ENCODE measurements at regions not wholly inside any gene's neighbourhood (a gene's known extent, or its start where the extent isn't known, plus 50 kb on each side); places are given as distances from the start of the nearest gene placed in this dataset.

GRCh38 chr14:56944397-56944796, 134.1 kb upstream of the OTX2 start:
- Histone ChIP-seq H3K27ac (no peak overlapping the region), H3K4me1 (no peaks in the 10 kb centered on the region), H3K36me3 (no peaks in the 10 kb centered on the region), H3K27me3 (no peaks in the 10 kb centered on the region), H3K4me3 (no peak overlapping the region), H3K9me3 (no peaks in the 10 kb centered on the region)
- DNase-seq, result no peak
- no peak for ATAC-seq (ENCODE audit: low FRiP score in 2 of 2)
- no peak for TF ChIP-seq POLR2A (IDR thresholded peaks at IDR 0.05)
- TF ChIP-seq EP300 (IDR thresholded peaks at IDR 0.05), result no peak
- TF ChIP-seq POLR2AphosphoS5 (IDR thresholded peaks at IDR 0.05), result no peak
- no peak for TF ChIP-seq CTCF (IDR thresholded peaks at IDR 0.05)
- 86 to 92% methylated on average over 2 of the region's 2 CpGs for WGBS, 2 donors

- TF ChIP-seq POLR2AphosphoS5 (IDR thresholded peaks at IDR 0.05) (no peak), CTCF (IDR thresholded peaks at IDR 0.05) (no peak), EP300 (IDR thresholded peaks at IDR 0.05) (no peak), POLR2A (IDR thresholded peaks at IDR 0.05) (no peak)
- no peak overlapping the region for H3K4me3 ChIP-seq
- DNase-seq (no peak), ATAC-seq (ENCODE audit: low FRiP score in 2 of 2) (no peak)
- no peak overlapping the region for H3K27ac ChIP-seq
- H3K36me3 ChIP-seq, result no peaks in the 10 kb centered on the region
- no peaks in the 10 kb centered on the region for H3K27me3 ChIP-seq
- no peaks in the 10 kb centered on the region for H3K4me1 ChIP-seq
- H3K9me3 ChIP-seq, result no peaks in the 10 kb centered on the region
These were observed 123.2 kb upstream of the OTX2 start for GRCh38 chr14:56933446-56933845.

- H3K9me3 ChIP-seq, result peaks cover 0 to 3% (median 0%) of the 10 kb centered on the region in 4 donors
- DNase-seq (no peak), ATAC-seq (ENCODE audit: low FRiP score in 2 of 2) (no peak)
- no peaks in the 10 kb centered on the region for H3K4me1 ChIP-seq
- no peaks in the 10 kb centered on the region for H3K36me3 ChIP-seq
- no peaks in the 10 kb centered on the region for H3K27me3 ChIP-seq
- H3K27ac ChIP-seq, result no peak overlapping the region
- H3K4me3 ChIP-seq, result no peak overlapping the region
- WGBS, 2 donors, result 45 to 50% methylated on average over 3 of the region's 3 CpGs
- TF ChIP-seq EP300 (IDR thresholded peaks at IDR 0.05), result no peak
- TF ChIP-seq CTCF (IDR thresholded peaks at IDR 0.05), result no peak
- no peak for TF ChIP-seq POLR2AphosphoS5 (IDR thresholded peaks at IDR 0.05)
- TF ChIP-seq POLR2A (IDR thresholded peaks at IDR 0.05), result no peak
These were observed 108.7 kb upstream of the OTX2 start for GRCh38 chr14:56918849-56919574.

GRCh38 chr14:56905282-56905681, 95.0 kb upstream of the OTX2 start:
- Histone ChIP-seq H3K27me3 (no peaks in the 10 kb centered on the region), H3K36me3 (no peaks in the 10 kb centered on the region), H3K27ac (no peak overlapping the region), H3K4me3 (no peak overlapping the region), H3K9me3 (no peaks in the 10 kb centered on the region), H3K4me1 (no peaks in the 10 kb centered on the region)
- ATAC-seq (ENCODE audit: low FRiP score in 2 of 2) (no peak), DNase-seq (no peak)
- WGBS, 2 donors, result 45 to 46% methylated on average over 5 of the region's 5 CpGs
- TF ChIP-seq CTCF (IDR thresholded peaks at IDR 0.05), result no peak
- no peak for TF ChIP-seq EP300 (IDR thresholded peaks at IDR 0.05)
- no peak for TF ChIP-seq POLR2AphosphoS5 (IDR thresholded peaks at IDR 0.05)
- TF ChIP-seq POLR2A (IDR thresholded peaks at IDR 0.05), result no peak

- Histone ChIP-seq H3K27ac (no peak overlapping the region), H3K4me1 (no peaks in the 10 kb centered on the region), H3K9me3 (no peaks in the 10 kb centered on the region), H3K27me3 (no peaks in the 10 kb centered on the region), H3K4me3 (no peak overlapping the region), H3K36me3 (no peaks in the 10 kb centered on the region)
- DNase-seq (no peak), ATAC-seq (ENCODE audit: low FRiP score in 2 of 2) (no peak)
- no peak for TF ChIP-seq POLR2A (IDR thresholded peaks at IDR 0.05)
- no peak for TF ChIP-seq CTCF (IDR thresholded peaks at IDR 0.05)
- TF ChIP-seq POLR2AphosphoS5 (IDR thresholded peaks at IDR 0.05), result no peak
- TF ChIP-seq EP300 (IDR thresholded peaks at IDR 0.05), result no peak
- 58 to 63% methylated on average over 6 of the region's 6 CpGs for WGBS, 2 donors
These were observed 93.2 kb upstream of the OTX2 start for GRCh38 chr14:56903304-56903969.
